ENCODE measurements at regions not wholly inside any gene's neighbourhood (a gene's known extent, or its start where the extent isn't known, plus 50 kb on each side); places are given as distances from the start of the nearest gene placed in this dataset.
A peak's percentile ranks its signal among the peaks of the same experiment; 100 is the strongest.

DNA sequence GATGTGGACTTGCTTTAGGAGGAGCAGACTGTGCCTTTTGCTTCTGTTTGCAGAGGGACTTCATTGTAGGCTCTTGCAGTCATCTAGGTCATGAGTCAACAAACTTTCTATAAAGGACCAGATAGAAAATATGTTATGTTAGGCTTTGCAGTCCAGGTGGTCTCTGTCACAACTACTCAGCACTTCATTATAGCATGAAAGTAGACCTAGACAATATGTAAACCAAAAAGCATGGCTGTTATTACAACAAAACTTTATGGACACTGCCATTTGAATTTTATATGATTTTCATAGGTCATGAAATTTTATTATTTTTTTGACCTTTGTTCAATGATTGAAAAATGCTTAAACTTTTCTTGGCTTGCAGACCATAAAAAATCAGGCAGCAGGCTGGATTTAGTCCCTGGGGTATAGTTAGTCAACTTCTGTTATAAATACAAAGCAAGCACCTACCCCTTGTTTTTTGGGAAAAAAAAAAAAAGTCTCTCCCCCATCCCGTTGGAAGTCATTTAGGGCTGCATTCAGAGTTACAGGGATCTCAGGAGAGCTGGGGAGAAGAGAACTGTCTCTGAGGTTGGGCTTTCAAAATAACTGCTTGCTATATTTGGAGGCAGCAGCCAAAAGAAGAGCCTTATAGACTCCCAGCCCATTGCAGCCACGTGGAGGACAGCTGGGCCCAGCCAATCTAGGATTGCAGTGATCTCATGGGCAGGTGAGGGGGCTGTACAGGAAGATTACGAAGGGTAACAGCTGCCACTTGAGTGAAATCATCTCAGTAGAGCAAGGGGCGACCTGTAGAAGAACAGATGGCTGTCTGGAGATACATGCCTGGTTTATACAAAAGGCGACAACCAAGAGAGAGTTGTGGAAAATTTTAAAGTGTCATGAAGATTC, 136.6 kb upstream of the TNC start:
- H3K4me3 ChIP-seq (ENCODE audit: control insufficient read depth, low read depth, low read length) = no peak overlapping the region
- no peak for DNase-seq (ENCODE audit: low read depth)
- TF ChIP-seq, protein P1, sequence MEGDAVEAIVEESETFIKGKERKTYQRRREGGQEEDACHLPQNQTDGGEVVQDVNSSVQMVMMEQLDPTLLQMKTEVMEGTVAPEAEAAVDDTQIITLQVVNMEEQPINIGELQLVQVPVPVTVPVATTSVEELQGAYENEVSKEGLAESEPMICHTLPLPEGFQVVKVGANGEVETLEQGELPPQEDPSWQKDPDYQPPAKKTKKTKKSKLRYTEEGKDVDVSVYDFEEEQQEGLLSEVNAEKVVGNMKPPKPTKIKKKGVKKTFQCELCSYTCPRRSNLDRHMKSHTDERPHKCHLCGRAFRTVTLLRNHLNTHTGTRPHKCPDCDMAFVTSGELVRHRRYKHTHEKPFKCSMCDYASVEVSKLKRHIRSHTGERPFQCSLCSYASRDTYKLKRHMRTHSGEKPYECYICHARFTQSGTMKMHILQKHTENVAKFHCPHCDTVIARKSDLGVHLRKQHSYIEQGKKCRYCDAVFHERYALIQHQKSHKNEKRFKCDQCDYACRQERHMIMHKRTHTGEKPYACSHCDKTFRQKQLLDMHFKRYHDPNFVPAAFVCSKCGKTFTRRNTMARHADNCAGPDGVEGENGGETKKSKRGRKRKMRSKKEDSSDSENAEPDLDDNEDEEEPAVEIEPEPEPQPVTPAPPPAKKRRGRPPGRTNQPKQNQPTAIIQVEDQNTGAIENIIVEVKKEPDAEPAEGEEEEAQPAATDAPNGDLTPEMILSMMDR (IDR thresholded peaks at IDR 0.05; ENCODE audit: control insufficient read depth, insufficient read depth, low read depth, low read length, missing control alignments) = no peak

GRCh38 chr9:115261656-115262081, 143.7 kb upstream of the TNC start:
- DNase-seq (ENCODE audit: low read depth) = no peak
- TF ChIP-seq, protein P1 (IDR thresholded peaks at IDR 0.05; ENCODE audit: control insufficient read depth, insufficient read depth, low read depth, low read length, missing control alignments) = no peak
- H3K4me3 ChIP-seq (ENCODE audit: control insufficient read depth, low read depth, low read length) = no peak overlapping the region

GRCh38 chr9:115262477-115262876, 144.5 kb upstream of the TNC start:
- DNase-seq (ENCODE audit: low read depth) = peak; percentile 89
- H3K4me3 ChIP-seq (ENCODE audit: control insufficient read depth, low read depth, low read length) = no peak overlapping the region
- TF ChIP-seq, protein P1 (IDR thresholded peaks at IDR 0.05; ENCODE audit: control insufficient read depth, insufficient read depth, low read depth, low read length, missing control alignments) = no peak

GRCh38 chr9:115262952-115263351, 145.0 kb upstream of the TNC start:
- TF ChIP-seq, protein P1 (IDR thresholded peaks at IDR 0.05; ENCODE audit: control insufficient read depth, insufficient read depth, low read depth, low read length, missing control alignments) = no peak
- DNase-seq (ENCODE audit: low read depth) = no peak

DNA sequence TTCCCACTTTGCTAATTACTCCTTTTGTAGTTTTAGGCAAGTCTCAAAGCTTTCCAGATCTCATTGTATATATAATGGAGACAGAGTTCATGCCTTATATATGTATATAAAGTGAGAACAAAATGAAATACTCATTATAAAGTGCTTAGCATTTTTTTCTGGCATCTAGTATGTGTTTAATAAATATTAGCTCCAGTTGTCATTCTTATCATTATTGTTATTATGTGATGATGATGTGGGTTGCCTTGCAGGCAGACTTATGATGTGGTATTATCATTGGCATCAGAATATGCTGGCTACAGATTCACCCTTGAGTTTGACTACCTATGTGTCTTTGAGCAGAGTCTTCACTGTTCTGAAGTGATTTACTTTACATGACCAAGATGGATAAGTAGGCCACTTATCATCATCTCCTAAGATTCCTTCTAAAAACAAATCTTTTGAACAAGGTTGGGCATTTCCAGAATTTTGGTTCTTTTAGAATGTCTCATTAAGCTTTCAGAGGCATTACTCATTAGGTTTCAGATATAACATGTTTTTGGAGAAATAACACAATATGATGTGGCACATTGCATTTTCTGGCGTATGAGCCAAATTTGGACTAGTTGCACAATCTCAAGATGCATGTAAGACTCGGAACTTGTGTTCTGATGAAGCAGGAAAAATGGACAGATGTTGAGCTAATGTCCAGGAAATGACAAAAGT, 145.6 kb upstream of the TNC start:
- peak; percentile 67 for DNase-seq (ENCODE audit: low read depth)
- no peak overlapping the region for H3K4me3 ChIP-seq (ENCODE audit: control insufficient read depth, low read depth, low read length)
- TF ChIP-seq, protein P1 (IDR thresholded peaks at IDR 0.05; ENCODE audit: control insufficient read depth, insufficient read depth, low read depth, low read length, missing control alignments) = no peak

More at GRCh38 chr9:115262952-115263351, 145.0 kb upstream of the TNC start:
- no peak overlapping the region for H3K4me3 ChIP-seq (ENCODE audit: control insufficient read depth, low read depth, low read length)

- DNase-seq (ENCODE audit: low read depth) = no peak
- TF ChIP-seq, protein P1 (IDR thresholded peaks at IDR 0.05; ENCODE audit: control insufficient read depth, insufficient read depth, low read depth, low read length, missing control alignments) = no peak
- no peak overlapping the region for H3K4me3 ChIP-seq (ENCODE audit: control insufficient read depth, low read depth, low read length)
Measured at GRCh38 chr9:115264313-115264712, 146.4 kb upstream of the TNC start.

Data from AG09309 (cell line).